GM06990 (cell line): ENCODE measurements at regions not wholly inside any gene's neighbourhood (a gene's known extent, or its start where the extent isn't known, plus 50 kb on each side); places are given as distances from the start of the nearest gene placed in this dataset.
A peak's percentile ranks its signal among the peaks of the same experiment; 100 is the strongest.
"Not testable (repeated sequence)": the region's sequence is repeated elsewhere in the genome, so short reads cannot be mapped to it uniquely, and the experiment has no call there.

ENCODE experiments used
- DNase-seq: peaks from one replicate; pipeline ENCODE4 v3.0.0-alpha.2; 2011; ENCODE audit not compliant: insufficient read length; ENCODE audit errors: extremely low read depth
- H3K27me3 ChIP-seq: replicated peaks from 2 replicates; pipeline ENCODE4 v1.6.0; 2011; ENCODE audit warnings: low read length; ENCODE audit not compliant: control insufficient read depth, insufficient read depth
- H3K36me3 ChIP-seq: 2 replicates; pipeline ENCODE4 v1.5.1; 2011; ENCODE audit warnings: low read length; ENCODE audit not compliant: control insufficient read depth, insufficient read depth
- H3K4me3 ChIP-seq: replicated peaks from 2 replicates; pipeline ENCODE4 v1.5.1; 2011; ENCODE audit warnings: low read depth, mild to moderate bottlenecking, control low read depth, low read length
- CTCF ChIP-seq: IDR thresholded peaks from 2 replicates; pipeline ENCODE4 v1.5.1; 2011; ENCODE audit warnings: low read length, control low read depth, mild to moderate bottlenecking, inconsistent platforms; ENCODE audit not compliant: insufficient read depth, poor library complexity, severe bottlenecking

GRCh38 chr13:42380420-42381164 is 108.6 kb downstream of the AKAP11 start:
- DNase-seq, result peak; percentile 75
- H3K27me3 ChIP-seq, result no peaks in the 10 kb centered on the region
- H3K36me3 ChIP-seq, result no peaks in the 10 kb centered on the region
- H3K4me3 ChIP-seq, result peak overlapping the region; percentile 37
- TF ChIP-seq CTCF, result no peak

GRCh38 chr13:42381165-42381425 is 109.1 kb downstream of the AKAP11 start:
- H3K4me3 ChIP-seq, result no peak overlapping the region

GRCh38 chr13:42381426-42381825 is 109.5 kb downstream of the AKAP11 start:
- H3K27me3 ChIP-seq, H3K4me3 ChIP-seq, H3K36me3 ChIP-seq, DNase-seq: not testable (repeated sequence)

More at GRCh38 chr13:42381165-42381425, 109.1 kb downstream of the AKAP11 start:
- no peaks in the 10 kb centered on the region for H3K27me3 ChIP-seq
- H3K36me3 ChIP-seq, result no peaks in the 10 kb centered on the region
- DNase-seq, result no peak
- no peak for TF ChIP-seq CTCF

- H3K36me3 ChIP-seq, result no peaks in the 10 kb centered on the region
- H3K27me3 ChIP-seq, result no peaks in the 10 kb centered on the region
- TF ChIP-seq CTCF, result no peak
- DNase-seq, result no peak
- H3K4me3 ChIP-seq, result no peak overlapping the region
Measured at GRCh38 chr13:42383025-42383424, 111.1 kb downstream of the AKAP11 start.

GRCh38 chr13:42384265-42384664 is 112.3 kb downstream of the AKAP11 start:
- DNase-seq, result no peak
- Histone ChIP-seq H3K36me3 (no peaks in the 10 kb centered on the region), H3K4me3 (no peak overlapping the region), H3K27me3 (no peaks in the 10 kb centered on the region)
- TF ChIP-seq CTCF, result no peak

- Histone ChIP-seq H3K36me3 (no peaks in the 10 kb centered on the region), H3K4me3 (no peak overlapping the region), H3K27me3 (no peaks in the 10 kb centered on the region)
- DNase-seq, result no peak
- TF ChIP-seq CTCF, result no peak
Measured at GRCh38 chr13:42388326-42388725, 116.4 kb downstream of the AKAP11 start.
